PC-9 (cell line): ENCODE measurements at regions not wholly inside any gene's neighbourhood (a gene's known extent, or its start where the extent isn't known, plus 50 kb on each side); places are given as distances from the start of the nearest gene placed in this dataset.
"Not testable (repeated sequence)": the region's sequence is repeated elsewhere in the genome, so short reads cannot be mapped to it uniquely, and the experiment has no call there.

ENCODE experiments used
- EZH2 ChIP-seq: fragments of 200-600 bp; sonication (generic); IDR thresholded peaks from 2 replicates; pipeline ENCODE4 v1.8.0; 2017; ENCODE audit warnings: antibody characterized with exemption, low read depth
- TF ChIP-seq, protein P1 (sequence below): fragments of 200-600 bp; sonication (generic); conservative IDR thresholded peaks from 2 replicates; pipeline ENCODE4 v1.6.1; 2017; ENCODE audit warnings: mixed run types, antibody characterized with exemption, mild to moderate bottlenecking, moderate library complexity

DNA sequence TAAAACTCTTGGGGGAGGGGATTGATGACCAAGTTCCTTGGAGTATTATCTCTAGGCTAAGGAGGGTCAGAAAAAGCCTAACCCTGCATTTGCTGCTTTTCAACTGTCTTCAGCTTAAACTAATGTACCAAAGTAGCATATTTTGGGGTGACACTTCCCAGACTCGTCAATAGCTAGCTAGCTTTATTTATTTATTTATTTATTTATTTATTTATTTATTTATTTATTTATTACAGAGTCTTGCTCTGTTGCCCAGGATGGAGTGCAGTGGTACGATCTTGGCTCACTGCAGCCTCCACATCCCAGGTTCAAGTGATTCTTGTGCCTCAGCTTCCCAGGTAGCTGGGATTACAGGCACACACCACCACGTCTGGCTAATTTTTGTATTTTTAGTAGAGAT lies 257.1 kb downstream of the S1PR1 start:
- TF ChIP-seq, protein P1, sequence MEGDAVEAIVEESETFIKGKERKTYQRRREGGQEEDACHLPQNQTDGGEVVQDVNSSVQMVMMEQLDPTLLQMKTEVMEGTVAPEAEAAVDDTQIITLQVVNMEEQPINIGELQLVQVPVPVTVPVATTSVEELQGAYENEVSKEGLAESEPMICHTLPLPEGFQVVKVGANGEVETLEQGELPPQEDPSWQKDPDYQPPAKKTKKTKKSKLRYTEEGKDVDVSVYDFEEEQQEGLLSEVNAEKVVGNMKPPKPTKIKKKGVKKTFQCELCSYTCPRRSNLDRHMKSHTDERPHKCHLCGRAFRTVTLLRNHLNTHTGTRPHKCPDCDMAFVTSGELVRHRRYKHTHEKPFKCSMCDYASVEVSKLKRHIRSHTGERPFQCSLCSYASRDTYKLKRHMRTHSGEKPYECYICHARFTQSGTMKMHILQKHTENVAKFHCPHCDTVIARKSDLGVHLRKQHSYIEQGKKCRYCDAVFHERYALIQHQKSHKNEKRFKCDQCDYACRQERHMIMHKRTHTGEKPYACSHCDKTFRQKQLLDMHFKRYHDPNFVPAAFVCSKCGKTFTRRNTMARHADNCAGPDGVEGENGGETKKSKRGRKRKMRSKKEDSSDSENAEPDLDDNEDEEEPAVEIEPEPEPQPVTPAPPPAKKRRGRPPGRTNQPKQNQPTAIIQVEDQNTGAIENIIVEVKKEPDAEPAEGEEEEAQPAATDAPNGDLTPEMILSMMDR = not testable (repeated sequence)
- not testable (repeated sequence) for TF ChIP-seq EZH2
